ENCODE measurements at regions not wholly inside any gene's neighbourhood (a gene's known extent, or its start where the extent isn't known, plus 50 kb on each side); places are given as distances from the start of the nearest gene placed in this dataset.
"Not testable (repeated sequence)": the region's sequence is repeated elsewhere in the genome, so short reads cannot be mapped to it uniquely, and the experiment has no call there.

DNA sequence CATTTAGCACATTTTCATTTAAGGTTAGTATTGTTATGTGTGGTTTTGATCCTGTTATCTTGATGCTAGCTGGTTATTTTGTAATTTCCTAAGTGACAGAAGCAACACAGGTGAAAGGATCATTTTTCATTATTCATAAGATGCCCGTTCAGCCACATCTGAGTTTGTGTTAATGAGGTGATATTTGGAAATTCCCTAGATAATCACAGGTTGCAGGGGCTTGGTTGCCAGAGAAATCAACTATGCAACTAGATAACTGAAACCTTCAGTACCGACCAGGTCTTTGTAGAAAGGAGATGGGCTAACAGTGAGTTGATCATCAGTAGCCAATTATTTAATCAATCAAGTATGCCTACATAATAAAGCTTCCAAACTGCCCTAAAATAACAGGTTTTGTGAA is 121.3 kb upstream of the UFM1 start:
- H3K27me3 ChIP-seq (ENCODE audit: control insufficient read depth, insufficient read depth, low read length) = no peaks in the 10 kb centered on the region
- no TSS peak for BruUV-seq (replicated peaks)
- no peaks in the 10 kb centered on the region for H3K4me1 ChIP-seq (ENCODE audit: control insufficient read depth, insufficient read depth, low read length)
- ChIA-PET CTCF (no interaction called here), POLR2A (no interaction called here)
- ATAC-seq = no peak
- intact Hi-C loops (cut with micrococcal nuclease; ENCODE audit: unreplicated experiment) = no loop called here
- H3K36me3 ChIP-seq (ENCODE audit: control insufficient read depth, insufficient read depth, low read length) = no peaks in the 10 kb centered on the region
- DNase-seq (ENCODE audit: low read depth, low spot score) = no peak
- no peak for TF ChIP-seq POLR2AphosphoS5 (IDR thresholded peaks at IDR 0.05; ENCODE audit: low read depth, low read length)
- H3K9me3 ChIP-seq (ENCODE audit: control insufficient read depth, insufficient read depth, low read depth, low read length) = no peaks in the 10 kb centered on the region
- no peak overlapping the region for H3K27ac ChIP-seq (ENCODE audit: low read length)
- no peak overlapping the region for H3K4me3 ChIP-seq (ENCODE audit: low read depth in 2 of 2, low read length in 2 of 2)
- in situ Hi-C loops (cut with HindIII; ENCODE audit: low pct_unique_long_range_greater_than_20kb, low sequenced_read_pairs) = no loop called here

- ChIA-PET CTCF (no interaction called here), POLR2A (no interaction called here)
- H3K27me3 ChIP-seq (ENCODE audit: control insufficient read depth, insufficient read depth, low read length) = no peaks in the 10 kb centered on the region
- no peaks in the 10 kb centered on the region for H3K36me3 ChIP-seq (ENCODE audit: control insufficient read depth, insufficient read depth, low read length)
- in situ Hi-C loops (cut with HindIII; ENCODE audit: low pct_unique_long_range_greater_than_20kb, low sequenced_read_pairs) = no loop called here
- no peaks in the 10 kb centered on the region for H3K4me1 ChIP-seq (ENCODE audit: control insufficient read depth, insufficient read depth, low read length)
- H3K9me3 ChIP-seq (ENCODE audit: control insufficient read depth, insufficient read depth, low read depth, low read length) = no peaks in the 10 kb centered on the region
- TF ChIP-seq, protein P1, sequence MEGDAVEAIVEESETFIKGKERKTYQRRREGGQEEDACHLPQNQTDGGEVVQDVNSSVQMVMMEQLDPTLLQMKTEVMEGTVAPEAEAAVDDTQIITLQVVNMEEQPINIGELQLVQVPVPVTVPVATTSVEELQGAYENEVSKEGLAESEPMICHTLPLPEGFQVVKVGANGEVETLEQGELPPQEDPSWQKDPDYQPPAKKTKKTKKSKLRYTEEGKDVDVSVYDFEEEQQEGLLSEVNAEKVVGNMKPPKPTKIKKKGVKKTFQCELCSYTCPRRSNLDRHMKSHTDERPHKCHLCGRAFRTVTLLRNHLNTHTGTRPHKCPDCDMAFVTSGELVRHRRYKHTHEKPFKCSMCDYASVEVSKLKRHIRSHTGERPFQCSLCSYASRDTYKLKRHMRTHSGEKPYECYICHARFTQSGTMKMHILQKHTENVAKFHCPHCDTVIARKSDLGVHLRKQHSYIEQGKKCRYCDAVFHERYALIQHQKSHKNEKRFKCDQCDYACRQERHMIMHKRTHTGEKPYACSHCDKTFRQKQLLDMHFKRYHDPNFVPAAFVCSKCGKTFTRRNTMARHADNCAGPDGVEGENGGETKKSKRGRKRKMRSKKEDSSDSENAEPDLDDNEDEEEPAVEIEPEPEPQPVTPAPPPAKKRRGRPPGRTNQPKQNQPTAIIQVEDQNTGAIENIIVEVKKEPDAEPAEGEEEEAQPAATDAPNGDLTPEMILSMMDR (IDR thresholded peaks at IDR 0.05) = no peak
- no peak for TF ChIP-seq POLR2AphosphoS5 (IDR thresholded peaks at IDR 0.05; ENCODE audit: low read depth, low read length)
- TF ChIP-seq REST (IDR thresholded peaks at IDR 0.05; ENCODE audit: insufficient read depth in 1 of 2, low read depth in 2 of 2, low read length in 1 of 2) = no peak
- no peak for TF ChIP-seq TCF7L2 (IDR thresholded peaks at IDR 0.05; ENCODE audit: low read depth, low read length)
- BruUV-seq (replicated peaks) = no TSS peak
- no peak for ATAC-seq
- H3K4me3 ChIP-seq (ENCODE audit: low read depth in 2 of 2, low read length in 2 of 2) = no peak overlapping the region
- intact Hi-C loops (cut with micrococcal nuclease; ENCODE audit: unreplicated experiment) = no loop called here
- DNase-seq (ENCODE audit: low read depth, low spot score) = no peak
- H3K27ac ChIP-seq (ENCODE audit: low read length) = no peak overlapping the region
Measured at GRCh38 chr13:38226496-38226895, 123.2 kb upstream of the UFM1 start.

DNA sequence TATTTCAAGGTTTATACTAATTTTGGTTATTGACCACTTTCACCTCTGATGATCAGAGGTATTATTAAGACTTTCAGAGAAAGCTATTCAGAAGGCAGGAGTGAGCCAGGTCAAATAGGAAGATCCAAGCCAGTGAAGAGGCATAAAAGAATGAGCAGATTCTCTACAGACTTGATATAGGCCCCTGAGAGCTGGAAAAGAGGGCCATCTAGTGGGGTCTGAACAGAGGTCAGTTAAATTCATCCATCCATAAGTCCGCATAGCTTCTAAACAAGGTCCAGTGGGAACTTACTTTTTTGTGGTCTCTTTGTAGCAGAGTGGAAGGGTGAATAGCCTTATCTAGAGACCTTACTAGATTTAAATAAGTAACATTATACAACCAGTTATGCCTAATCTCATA is 126.6 kb upstream of the UFM1 start:
- H3K27me3 ChIP-seq (ENCODE audit: control insufficient read depth, insufficient read depth, low read length) = no peaks in the 10 kb centered on the region
- ChIA-PET CTCF (no interaction called here), POLR2A (no interaction called here)
- H3K9me3 ChIP-seq (ENCODE audit: control insufficient read depth, insufficient read depth, low read depth, low read length) = no peaks in the 10 kb centered on the region
- H3K27ac ChIP-seq (ENCODE audit: low read length) = no peak overlapping the region
- no peaks in the 10 kb centered on the region for H3K36me3 ChIP-seq (ENCODE audit: control insufficient read depth, insufficient read depth, low read length)
- H3K4me1 ChIP-seq (ENCODE audit: control insufficient read depth, insufficient read depth, low read length) = no peaks in the 10 kb centered on the region
- DNase-seq (ENCODE audit: low read depth, low spot score) = no peak
- no TSS peak for BruUV-seq (replicated peaks)
- no peak for ATAC-seq
- intact Hi-C loops (cut with micrococcal nuclease; ENCODE audit: unreplicated experiment) (no loop called here), in situ Hi-C loops (cut with HindIII; ENCODE audit: low pct_unique_long_range_greater_than_20kb, low sequenced_read_pairs) (no loop called here)
- TF ChIP-seq REST (IDR thresholded peaks at IDR 0.05; ENCODE audit: insufficient read depth in 1 of 2, low read depth in 2 of 2, low read length in 1 of 2) = no peak
- TF ChIP-seq TCF7L2 (IDR thresholded peaks at IDR 0.05; ENCODE audit: low read depth, low read length) = no peak
- TF ChIP-seq POLR2AphosphoS5 (IDR thresholded peaks at IDR 0.05; ENCODE audit: low read depth, low read length) = no peak
- TF ChIP-seq SIN3A (IDR thresholded peaks at IDR 0.05; ENCODE audit: borderline replicate concordance, insufficient read depth, low read depth, low read length) = no peak
- TF ChIP-seq, protein P1 (IDR thresholded peaks at IDR 0.05) = no peak
- H3K4me3 ChIP-seq (ENCODE audit: low read depth in 2 of 2, low read length in 2 of 2) = no peak overlapping the region

DNA sequence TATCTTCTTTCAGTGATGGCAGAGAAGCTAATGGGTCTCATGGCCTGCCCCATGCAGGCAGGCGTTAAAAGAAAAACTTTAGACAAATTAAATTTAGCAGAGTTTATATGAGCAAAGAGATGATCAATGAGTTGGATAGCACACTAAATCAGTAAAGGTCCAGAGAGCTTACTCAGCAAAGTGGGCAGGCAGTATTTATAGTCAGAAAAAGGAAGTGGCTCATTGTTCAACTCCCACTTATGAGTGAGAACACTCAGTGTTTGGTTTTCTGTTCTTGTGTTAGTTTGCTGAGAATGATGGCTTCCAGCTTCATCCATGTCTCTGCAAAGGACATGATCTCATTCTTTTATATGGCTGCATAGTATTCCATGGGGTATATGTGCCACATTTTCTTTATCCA is 128.5 kb upstream of the UFM1 start:
- H3K36me3 ChIP-seq (ENCODE audit: control insufficient read depth, insufficient read depth, low read length); BruUV-seq (replicated peaks); intact Hi-C loops (cut with micrococcal nuclease; ENCODE audit: unreplicated experiment); H3K27ac ChIP-seq (ENCODE audit: low read length); CTCF ChIA-PET; H3K4me1 ChIP-seq (ENCODE audit: control insufficient read depth, insufficient read depth, low read length); H3K27me3 ChIP-seq (ENCODE audit: control insufficient read depth, insufficient read depth, low read length); H3K9me3 ChIP-seq (ENCODE audit: control insufficient read depth, insufficient read depth, low read depth, low read length); POLR2A ChIA-PET; DNase-seq (ENCODE audit: low read depth, low spot score); H3K4me3 ChIP-seq (ENCODE audit: low read depth in 2 of 2, low read length in 2 of 2); ATAC-seq; in situ Hi-C loops (cut with HindIII; ENCODE audit: low pct_unique_long_range_greater_than_20kb, low sequenced_read_pairs): not testable (repeated sequence)
